Testis (tissue), 2 donors: ENCODE measurements at regions not wholly inside any gene's neighbourhood (a gene's known extent, or its start where the extent isn't known, plus 50 kb on each side); places are given as distances from the start of the nearest gene placed in this dataset.

ENCODE experiments used
- DNase-seq: peaks from one replicate; pipeline ENCODE4 v3.0.0-alpha.2; 2019
- H3K27ac ChIP-seq, 2 donors: fragments of 200-600 bp; sonication (generic); one replicate each; pipeline ENCODE4 v1.5.1; 2019
- H3K27me3 ChIP-seq: fragments of 200-600 bp; sonication (generic); one replicate; pipeline ENCODE4 v1.5.1; 2019
- H3K36me3 ChIP-seq: fragments of 200-600 bp; sonication (generic); one replicate; pipeline ENCODE4 v1.5.1; 2017; ENCODE audit warnings: low read depth; ENCODE audit errors: missing control alignments
- H3K4me1 ChIP-seq: fragments of 200-600 bp; sonication (generic); one replicate; pipeline ENCODE4 v1.5.1; 2019
- H3K4me3 ChIP-seq, 2 donors: fragments of 200-600 bp; sonication (generic); one replicate each; pipeline ENCODE4 v1.5.1; 2017 to 2019
- H3K9me3 ChIP-seq: fragments of 200-600 bp; sonication (generic); one replicate; pipeline ENCODE4 v1.5.1; 2017
- CTCF ChIP-seq, 3 experiments: fragments of 450-650 bp in 2 of 3; fragments of 200-600 bp in 1 of 3; sonication (generic) in 1 of 3; IDR thresholded peaks; one replicate each; pipeline ENCODE4 v1.5.1; 2016 to 2019; ENCODE audit warnings: antibody characterized with exemption in 3 of 3, mild to moderate bottlenecking in 2 of 3, moderate library complexity in 1 of 3
- POLR2A ChIP-seq: fragments of 450-650 bp; IDR thresholded peaks from one replicate; pipeline ENCODE4 v1.6.1; 2017; ENCODE audit warnings: antibody characterized with exemption, mild to moderate bottlenecking, moderate library complexity
- WGBS, 2 donors: methylation state at CpG; one replicate each; pipeline ENCODE4 v1.1.5; 2018; 5-methylcytosine and 5-hydroxymethylcytosine counted together
- intact Hi-C: fragments of 100-400 bp; cut with DNase I; formaldehyde crosslinking; loops from one replicate; pipeline ENCODE4 v1.15.1; 2023; ENCODE audit warnings: low total_unique reads

- Histone ChIP-seq H3K27ac (no peak overlapping the region), H3K4me3 (no peak overlapping the region), H3K27me3 (no peaks in the 10 kb centered on the region), H3K9me3 (no peaks in the 10 kb centered on the region), H3K4me1 (no peaks in the 10 kb centered on the region), H3K36me3 (no peaks in the 10 kb centered on the region)
- DNase-seq, result no peak
- intact Hi-C loops, result no loop called here
- WGBS, 2 donors, result 68 to 70% methylated on average over 12 of the region's 12 CpGs
- TF ChIP-seq CTCF (IDR thresholded peaks at IDR 0.05), result no peak
- TF ChIP-seq POLR2A, result no peak
Measured at GRCh38 chr2:527581-527980, 149.6 kb downstream of the TMEM18 start.

GRCh38 chr2:526918-527317 is 150.3 kb downstream of the TMEM18 start:
- no peaks in the 10 kb centered on the region for H3K36me3 ChIP-seq
- DNase-seq, result no peak
- TF ChIP-seq POLR2A (no peak), CTCF (IDR thresholded peaks at IDR 0.05) (no peak)
- intact Hi-C loops, result no loop called here
- no peaks in the 10 kb centered on the region for H3K4me1 ChIP-seq
- H3K27ac ChIP-seq, result no peak overlapping the region
- H3K9me3 ChIP-seq, result no peaks in the 10 kb centered on the region
- 90 to 96% methylated on average over 5 of the region's 5 CpGs for WGBS, 2 donors
- H3K27me3 ChIP-seq, result no peaks in the 10 kb centered on the region
- no peak overlapping the region for H3K4me3 ChIP-seq

- Histone ChIP-seq H3K4me3 (no peak overlapping the region), H3K4me1 (no peaks in the 10 kb centered on the region), H3K27me3 (no peaks in the 10 kb centered on the region), H3K36me3 (no peaks in the 10 kb centered on the region), H3K9me3 (no peaks in the 10 kb centered on the region), H3K27ac (no peak overlapping the region)
- WGBS, 2 donors, result 85 to 98% methylated on average over 4 to 10 of the region's 10 CpGs
- TF ChIP-seq POLR2A (no peak), CTCF (IDR thresholded peaks at IDR 0.05) (no peak)
- DNase-seq, result no peak
- intact Hi-C loops, result no loop called here
Measured at GRCh38 chr2:525611-526010, 151.6 kb downstream of the TMEM18 start.

- H3K36me3 ChIP-seq, result no peaks in the 10 kb centered on the region
- no peak for DNase-seq
- TF ChIP-seq POLR2A (no peak), CTCF (IDR thresholded peaks at IDR 0.05) (no peak)
- H3K27me3 ChIP-seq, result no peaks in the 10 kb centered on the region
- no peaks in the 10 kb centered on the region for H3K9me3 ChIP-seq
- intact Hi-C loops, result no loop called here
- H3K4me1 ChIP-seq, result no peaks in the 10 kb centered on the region
- no peak overlapping the region for H3K27ac ChIP-seq
- H3K4me3 ChIP-seq, result no peak overlapping the region
- 95% methylated on average over 7 of the region's 7 CpGs for WGBS, 2 donors
Measured at GRCh38 chr2:525021-525420, 152.2 kb downstream of the TMEM18 start.

GRCh38 chr2:524442-524841 is 152.8 kb downstream of the TMEM18 start:
- Histone ChIP-seq H3K27ac (no peak overlapping the region), H3K27me3 (no peaks in the 10 kb centered on the region), H3K4me1 (no peaks in the 10 kb centered on the region), H3K9me3 (no peaks in the 10 kb centered on the region), H3K4me3 (no peak overlapping the region), H3K36me3 (no peaks in the 10 kb centered on the region)
- no peak for TF ChIP-seq CTCF (IDR thresholded peaks at IDR 0.05)
- no peak for TF ChIP-seq POLR2A
- intact Hi-C loops, result no loop called here
- WGBS, 2 donors, result 72 to 76% methylated on average over 3 of the region's 3 CpGs
- DNase-seq, result no peak
